CD4-positive, alpha-beta T cell (primary cell): ENCODE measurements at regions not wholly inside any gene's neighbourhood (a gene's known extent, or its start where the extent isn't known, plus 50 kb on each side); places are given as distances from the start of the nearest gene placed in this dataset.

Experiments used
- ATAC-seq: fragments of 200-7000 bp; cut with Tn5 transposase; one replicate; pipeline ENCODE4 v1.10.0; 2022; ENCODE audit warnings: mild to moderate bottlenecking; ENCODE audit not compliant: poor library complexity
- CTCF ChIA-PET: fragments of 350-600 bp; sonication (Branson Sonifier 250); formaldehyde crosslinking; loops from one replicate; lab custom pipeline; 2021; ENCODE audit warnings: antibody characterized with exemption, inconsistent platforms; lab: Charles Lee
- POLR2A ChIA-PET: fragments of 350-600 bp; sonication (Branson Sonifier 250); formaldehyde crosslinking; loops from one replicate; lab custom pipeline; 2021; ENCODE audit warnings: antibody characterized with exemption, inconsistent platforms; lab: Charles Lee
- DNase-seq, 14 experiments: peaks; one replicate each; pipeline ENCODE4 v3.0.0-alpha.2; 2013 to 2020; ENCODE audit warnings: mixed read lengths in 2 of 14
- H3K27ac ChIP-seq, 2 donors: one replicate each; pipeline versions ENCODE4 v1.5.1 to v1.7.0; 2013; ENCODE audit warnings: low read length in 2 of 2, low read depth in 1 of 2, mild to moderate bottlenecking in 1 of 2
- H3K27me3 ChIP-seq, 2 experiments: 1 replicate in 1 of 2; 2 replicates in 1 of 2; pipeline versions ENCODE4 v1.6.1 to v1.7.0; 2013; ENCODE audit warnings: low read length in 2 of 2, control low read depth in 1 of 2, mild to moderate bottlenecking in 1 of 2, moderate library complexity in 1 of 2; ENCODE audit not compliant: insufficient read depth in 2 of 2, control insufficient read depth in 1 of 2
- H3K36me3 ChIP-seq: one replicate; pipeline ENCODE4 v1.6.1; 2013; ENCODE audit warnings: low read length, control low read depth; ENCODE audit not compliant: insufficient read depth
- H3K4me1 ChIP-seq: one replicate; pipeline ENCODE4 v1.6.1; 2013; ENCODE audit warnings: low read length, control low read depth; ENCODE audit not compliant: insufficient read depth
- H3K4me3 ChIP-seq: one replicate; pipeline ENCODE4 v1.5.1; 2013; ENCODE audit warnings: mild to moderate bottlenecking, low read length, moderate library complexity
- H3K9me3 ChIP-seq, 2 experiments: 1 replicate in 1 of 2; 2 replicates in 1 of 2; pipeline versions ENCODE4 v1.6.1 to v1.7.0; 2013; ENCODE audit warnings: low read length in 2 of 2, mild to moderate bottlenecking in 2 of 2, control low read depth in 1 of 2, moderate library complexity in 1 of 2; ENCODE audit not compliant: control insufficient read depth in 1 of 2, insufficient read depth in 1 of 2
- H3K27ac Mint-ChIP-seq: one replicate; pipeline ENCODE4 v1.8.0; 2020; ENCODE audit warnings: mixed read lengths
- H3K27me3 Mint-ChIP-seq: one replicate; pipeline ENCODE4 v1.8.0; 2021; ENCODE audit warnings: mixed read lengths
- H3K36me3 Mint-ChIP-seq: one replicate; pipeline ENCODE4 v1.8.0; 2021; ENCODE audit warnings: low read depth, mixed read lengths
- H3K4me1 Mint-ChIP-seq: one replicate; pipeline ENCODE4 v1.8.0; 2021; ENCODE audit warnings: low read depth, mixed read lengths
- H3K4me3 Mint-ChIP-seq: one replicate; pipeline ENCODE4 v1.8.0; 2020; ENCODE audit warnings: mild to moderate bottlenecking, mixed read lengths
- H3K9me3 Mint-ChIP-seq: one replicate; pipeline ENCODE4 v1.8.0; 2020; ENCODE audit warnings: mixed read lengths
- intact Hi-C, 2 experiments: fragments of 100-400 bp; cut with DNase I in 1 of 2; cut with micrococcal nuclease in 1 of 2; formaldehyde crosslinking; loops; one replicate each; pipeline versions ENCODE4 v1.15.1 to v1.9.0; 2023 to 2025; cut with DNase I, micrococcal nuclease
- TF ChIP-seq, protein P1 (sequence below): fragments of 200-600 bp; IDR thresholded peaks from one replicate; pipeline ENCODE4 v1.8.0; 2022; ENCODE audit warnings: antibody characterized with exemption, mild to moderate bottlenecking

- H3K36me3 Mint-ChIP-seq, result no peaks in the 10 kb centered on the region
- no peak overlapping the region for H3K4me3 Mint-ChIP-seq
- TF ChIP-seq, protein P1, sequence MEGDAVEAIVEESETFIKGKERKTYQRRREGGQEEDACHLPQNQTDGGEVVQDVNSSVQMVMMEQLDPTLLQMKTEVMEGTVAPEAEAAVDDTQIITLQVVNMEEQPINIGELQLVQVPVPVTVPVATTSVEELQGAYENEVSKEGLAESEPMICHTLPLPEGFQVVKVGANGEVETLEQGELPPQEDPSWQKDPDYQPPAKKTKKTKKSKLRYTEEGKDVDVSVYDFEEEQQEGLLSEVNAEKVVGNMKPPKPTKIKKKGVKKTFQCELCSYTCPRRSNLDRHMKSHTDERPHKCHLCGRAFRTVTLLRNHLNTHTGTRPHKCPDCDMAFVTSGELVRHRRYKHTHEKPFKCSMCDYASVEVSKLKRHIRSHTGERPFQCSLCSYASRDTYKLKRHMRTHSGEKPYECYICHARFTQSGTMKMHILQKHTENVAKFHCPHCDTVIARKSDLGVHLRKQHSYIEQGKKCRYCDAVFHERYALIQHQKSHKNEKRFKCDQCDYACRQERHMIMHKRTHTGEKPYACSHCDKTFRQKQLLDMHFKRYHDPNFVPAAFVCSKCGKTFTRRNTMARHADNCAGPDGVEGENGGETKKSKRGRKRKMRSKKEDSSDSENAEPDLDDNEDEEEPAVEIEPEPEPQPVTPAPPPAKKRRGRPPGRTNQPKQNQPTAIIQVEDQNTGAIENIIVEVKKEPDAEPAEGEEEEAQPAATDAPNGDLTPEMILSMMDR, result no peak
- no peaks in the 10 kb centered on the region for H3K36me3 ChIP-seq
- no peak overlapping the region for H3K4me3 ChIP-seq
- CTCF ChIA-PET, result no interaction called here
- H3K27me3 Mint-ChIP-seq, result no peaks in the 10 kb centered on the region
- H3K9me3 Mint-ChIP-seq, result no peaks in the 10 kb centered on the region
- H3K4me1 ChIP-seq, result no peaks in the 10 kb centered on the region
- no peaks in the 10 kb centered on the region for H3K4me1 Mint-ChIP-seq
- H3K27ac Mint-ChIP-seq, result no peak overlapping the region
- H3K27ac ChIP-seq, result no peak overlapping the region
- no peaks in the 10 kb centered on the region for H3K27me3 ChIP-seq
- intact Hi-C loops, result no loop called here
- H3K9me3 ChIP-seq, result no peaks in the 10 kb centered on the region
- no peak for ATAC-seq
- DNase-seq, result no peak
- POLR2A ChIA-PET, result no interaction called here
Observed at GRCh38 chr5:143566139-143566538, 162.7 kb upstream of the NR3C1 start.

DNA sequence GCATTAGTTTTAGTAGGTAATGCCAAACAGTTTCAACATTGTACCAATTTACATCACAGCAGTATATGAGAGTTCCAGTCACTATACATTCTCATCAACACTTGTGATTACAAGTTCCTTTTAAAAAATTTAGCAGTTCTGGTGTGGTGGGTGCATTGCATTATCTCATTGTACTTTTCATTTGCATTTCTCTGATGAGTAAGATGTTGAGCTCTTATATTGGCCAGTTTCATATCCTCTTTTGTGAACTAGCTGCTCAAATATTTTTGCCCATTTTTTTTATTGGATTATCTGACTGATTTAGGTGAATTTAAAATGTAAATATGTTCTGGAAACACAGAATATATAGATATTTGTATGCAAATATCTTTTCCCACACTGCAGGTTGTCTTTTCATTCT lies 160.9 kb upstream of the NR3C1 start:
- no peak overlapping the region for H3K4me3 Mint-ChIP-seq
- no peaks in the 10 kb centered on the region for H3K36me3 Mint-ChIP-seq
- peak in 2 of 14 experiments; percentile 25 to 42 for DNase-seq
- Histone ChIP-seq H3K36me3 (no peaks in the 10 kb centered on the region), H3K9me3 (no peaks in the 10 kb centered on the region), H3K4me3 (no peak overlapping the region), H3K27ac (no peak overlapping the region), H3K27me3 (no peaks in the 10 kb centered on the region), H3K4me1 (no peaks in the 10 kb centered on the region)
- no peaks in the 10 kb centered on the region for H3K9me3 Mint-ChIP-seq
- no peak overlapping the region for H3K27ac Mint-ChIP-seq
- no peaks in the 10 kb centered on the region for H3K4me1 Mint-ChIP-seq
- ChIA-PET POLR2A (no interaction called here), CTCF (no interaction called here)
- no peaks in the 10 kb centered on the region for H3K27me3 Mint-ChIP-seq
- TF ChIP-seq, protein P1, result no peak
- no peak for ATAC-seq
- intact Hi-C loops, result no loop called here

DNA sequence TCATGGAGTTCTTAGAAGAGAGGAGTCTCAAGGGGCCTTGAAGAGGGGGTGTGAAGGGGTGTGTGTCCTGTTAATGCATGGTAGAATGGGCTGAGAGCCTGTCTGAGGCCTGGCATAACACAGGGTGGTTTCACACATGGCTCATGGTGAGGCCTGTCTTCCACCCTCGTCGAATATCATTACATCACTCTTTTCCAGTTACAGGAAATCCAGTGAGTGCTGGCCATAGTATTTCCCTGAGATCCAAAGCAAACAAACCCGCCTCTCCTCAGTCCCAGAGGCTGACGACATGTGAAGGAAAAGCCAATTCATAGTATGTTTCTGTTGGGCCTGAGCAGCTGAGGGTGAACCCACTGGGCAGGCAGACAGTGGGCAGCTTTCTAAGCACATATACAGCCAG lies 159.4 kb upstream of the NR3C1 start:
- H3K4me1 ChIP-seq, result no peaks in the 10 kb centered on the region
- Mint-ChIP-seq H3K9me3 (no peaks in the 10 kb centered on the region), H3K4me1 (no peaks in the 10 kb centered on the region), H3K36me3 (no peaks in the 10 kb centered on the region), H3K4me3 (no peak overlapping the region), H3K27ac (no peak overlapping the region), H3K27me3 (no peaks in the 10 kb centered on the region)
- intact Hi-C loops, result no loop called here
- no peaks in the 10 kb centered on the region for H3K27me3 ChIP-seq
- POLR2A ChIA-PET, result no interaction called here
- TF ChIP-seq, protein P1, result no peak
- CTCF ChIA-PET, result no interaction called here
- ATAC-seq (no peak), DNase-seq (no peak)
- H3K27ac ChIP-seq, result no peak overlapping the region
- H3K9me3 ChIP-seq, result no peaks in the 10 kb centered on the region
- no peak overlapping the region for H3K4me3 ChIP-seq
- H3K36me3 ChIP-seq, result no peaks in the 10 kb centered on the region
